Right lobe of liver (tissue), 6 donors: ENCODE measurements at regions not wholly inside any gene's neighbourhood (a gene's known extent, or its start where the extent isn't known, plus 50 kb on each side); places are given as distances from the start of the nearest gene placed in this dataset.

Source experiments
- ATAC-seq, 4 donors: fragments of 200-7000 bp; cut with Tn5 transposase; one replicate each; pipeline ENCODE4 v1.9.1; 2020; ENCODE audit warnings: mild to moderate bottlenecking in 4 of 4, moderate library complexity in 4 of 4
- DNase-seq, 3 donors: peaks; one replicate each; pipeline ENCODE4 v3.0.0-alpha.2; 2020
- H3K27ac ChIP-seq, 3 donors: fragments of 200-600 bp; one replicate each; pipeline ENCODE4 v1.8.0; 2022
- H3K27me3 ChIP-seq, 2 donors: fragments of 200-600 bp; one replicate each; pipeline ENCODE4 v1.8.0; 2022
- H3K36me3 ChIP-seq, 4 donors: fragments of 200-600 bp; sonication (generic) in 1 of 4; one replicate each; pipeline versions ENCODE4 v1.5.1 to v1.8.0; 2017 to 2022; ENCODE audit warnings: control low read depth in 1 of 4
- H3K4me1 ChIP-seq, 4 donors: fragments of 200-600 bp; sonication (generic) in 1 of 4; one replicate each; pipeline versions ENCODE4 v1.5.1 to v1.8.0; 2017 to 2022; ENCODE audit warnings: control low read depth in 1 of 4
- H3K4me3 ChIP-seq, 3 donors: fragments of 200-600 bp; one replicate each; pipeline ENCODE4 v1.8.0; 2022
- H3K9me3 ChIP-seq, 4 donors: fragments of 200-600 bp; sonication (generic) in 1 of 4; one replicate each; pipeline versions ENCODE4 v1.5.1 to v1.8.0; 2017 to 2022; ENCODE audit warnings: control low read depth in 1 of 4
- POLR2A ChIP-seq: fragments of 450-650 bp; IDR thresholded peaks from one replicate; pipeline ENCODE4 v1.6.1; 2017; ENCODE audit warnings: antibody characterized with exemption, mild to moderate bottlenecking
- WGBS: methylation state at CpG from one replicate; pipeline ENCODE4 v1.1.6; 2018; ENCODE audit warnings: low coverage, low lambda C conversion rate; ENCODE audit not compliant: insufficient coverage; ENCODE audit errors: missing lambda C conversion rate; 5-methylcytosine and 5-hydroxymethylcytosine counted together
- intact Hi-C, 2 donors: fragments of 100-400 bp; cut with DNase I; formaldehyde crosslinking; loops; one replicate each; pipeline versions ENCODE4 v1.11.2 to v1.14.1; 2022
- TF ChIP-seq, protein P1 (sequence below), 4 donors: fragments of 200-600 bp in 3 of 4; fragments of 450-650 bp in 1 of 4; IDR thresholded peaks; one replicate each; pipeline versions ENCODE4 v1.5.1 to v1.8.0; 2016 to 2022; ENCODE audit warnings: antibody characterized with exemption in 4 of 4, mild to moderate bottlenecking in 2 of 4
- donor health status: DM: no; HTN: yes; CAD: no.
- donor health status: DM: no; HTN: no; CAD: no.
- donor health status: DM: no; HTN: no; CAD: no.
- donor health status: DM: no; HTN: yes; CAD: no.
- donor health status: DM: no; HTN: yes; CAD: no.

DNA sequence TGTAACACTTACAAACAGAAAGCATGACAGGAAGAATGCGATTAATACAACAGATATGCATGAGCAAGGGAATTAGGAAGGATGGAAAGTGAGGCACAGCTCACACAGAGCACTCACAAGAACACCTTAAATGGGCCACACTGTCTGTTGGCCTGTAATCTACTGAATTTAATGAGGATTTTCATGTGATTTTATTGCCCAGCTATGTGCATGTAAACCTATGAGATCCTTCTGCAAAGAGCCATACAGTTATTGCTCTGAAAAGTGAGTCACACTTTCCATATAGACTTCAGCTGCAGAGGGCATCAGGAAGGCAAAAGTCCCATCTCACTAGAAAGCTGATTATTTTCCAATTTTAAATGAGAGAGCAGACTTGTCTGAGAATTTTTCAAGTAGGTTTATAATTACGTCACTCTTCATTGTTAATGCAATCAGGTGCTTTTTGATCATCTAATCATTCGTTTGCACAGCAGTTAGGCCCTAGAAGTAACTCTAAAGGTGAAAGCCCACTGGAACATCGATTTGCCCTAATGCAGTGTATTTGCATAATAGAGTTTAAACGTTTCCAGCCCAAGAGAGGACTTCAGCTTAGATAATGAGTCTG, 832.7 kb upstream of the INTU start:
- no peak overlapping the region for H3K27ac ChIP-seq
- ATAC-seq: no peak
- H3K4me3 ChIP-seq: no peak overlapping the region
- WGBS: 35% methylated on average over 5 of the region's 5 CpGs
- intact Hi-C loops: no loop called here
- no peaks in the 10 kb centered on the region for H3K27me3 ChIP-seq
- H3K36me3 ChIP-seq: no peaks in the 10 kb centered on the region
- no peaks in the 10 kb centered on the region for H3K4me1 ChIP-seq
- no peak for TF ChIP-seq POLR2A
- TF ChIP-seq, protein P1, sequence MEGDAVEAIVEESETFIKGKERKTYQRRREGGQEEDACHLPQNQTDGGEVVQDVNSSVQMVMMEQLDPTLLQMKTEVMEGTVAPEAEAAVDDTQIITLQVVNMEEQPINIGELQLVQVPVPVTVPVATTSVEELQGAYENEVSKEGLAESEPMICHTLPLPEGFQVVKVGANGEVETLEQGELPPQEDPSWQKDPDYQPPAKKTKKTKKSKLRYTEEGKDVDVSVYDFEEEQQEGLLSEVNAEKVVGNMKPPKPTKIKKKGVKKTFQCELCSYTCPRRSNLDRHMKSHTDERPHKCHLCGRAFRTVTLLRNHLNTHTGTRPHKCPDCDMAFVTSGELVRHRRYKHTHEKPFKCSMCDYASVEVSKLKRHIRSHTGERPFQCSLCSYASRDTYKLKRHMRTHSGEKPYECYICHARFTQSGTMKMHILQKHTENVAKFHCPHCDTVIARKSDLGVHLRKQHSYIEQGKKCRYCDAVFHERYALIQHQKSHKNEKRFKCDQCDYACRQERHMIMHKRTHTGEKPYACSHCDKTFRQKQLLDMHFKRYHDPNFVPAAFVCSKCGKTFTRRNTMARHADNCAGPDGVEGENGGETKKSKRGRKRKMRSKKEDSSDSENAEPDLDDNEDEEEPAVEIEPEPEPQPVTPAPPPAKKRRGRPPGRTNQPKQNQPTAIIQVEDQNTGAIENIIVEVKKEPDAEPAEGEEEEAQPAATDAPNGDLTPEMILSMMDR (IDR thresholded peaks at IDR 0.05): no peak
- no peaks in the 10 kb centered on the region for H3K9me3 ChIP-seq
- no peak for DNase-seq

DNA sequence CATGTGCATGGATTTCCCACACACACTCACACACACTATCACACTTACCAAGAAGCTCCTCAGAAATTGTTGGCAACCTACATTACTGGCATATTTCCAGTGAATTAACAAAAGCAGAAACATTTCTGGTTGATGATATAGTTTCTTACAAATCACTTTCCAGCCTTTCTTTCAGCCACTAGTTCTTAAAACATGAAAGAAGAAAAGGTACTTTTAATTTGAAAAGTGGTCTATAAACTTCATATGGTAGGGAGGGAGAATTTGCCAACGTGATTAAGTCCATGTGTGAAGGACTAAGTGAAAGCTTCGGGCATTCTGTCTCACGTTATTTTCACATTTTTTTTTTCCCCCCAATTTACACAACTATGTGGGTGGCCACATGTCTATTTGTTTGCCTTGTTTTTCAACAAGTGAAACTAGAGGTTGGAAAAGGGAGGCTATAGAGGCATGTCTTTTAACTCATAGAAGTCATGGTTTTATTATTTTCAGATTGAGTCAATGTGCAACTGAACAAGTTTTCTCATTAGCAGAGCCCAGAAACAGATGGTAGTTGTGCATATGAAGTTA, 832.1 kb upstream of the INTU start:
- H3K36me3 ChIP-seq: no peaks in the 10 kb centered on the region
- 32% methylated on average over 3 of the region's 3 CpGs for WGBS
- intact Hi-C loops: no loop called here
- DNase-seq (no peak), ATAC-seq (no peak)
- H3K9me3 ChIP-seq: no peaks in the 10 kb centered on the region
- no peaks in the 10 kb centered on the region for H3K27me3 ChIP-seq
- no peak for TF ChIP-seq POLR2A
- TF ChIP-seq, protein P1 (IDR thresholded peaks at IDR 0.05): no peak
- no peak overlapping the region for H3K27ac ChIP-seq
- no peak overlapping the region for H3K4me3 ChIP-seq
- H3K4me1 ChIP-seq: no peaks in the 10 kb centered on the region

DNA sequence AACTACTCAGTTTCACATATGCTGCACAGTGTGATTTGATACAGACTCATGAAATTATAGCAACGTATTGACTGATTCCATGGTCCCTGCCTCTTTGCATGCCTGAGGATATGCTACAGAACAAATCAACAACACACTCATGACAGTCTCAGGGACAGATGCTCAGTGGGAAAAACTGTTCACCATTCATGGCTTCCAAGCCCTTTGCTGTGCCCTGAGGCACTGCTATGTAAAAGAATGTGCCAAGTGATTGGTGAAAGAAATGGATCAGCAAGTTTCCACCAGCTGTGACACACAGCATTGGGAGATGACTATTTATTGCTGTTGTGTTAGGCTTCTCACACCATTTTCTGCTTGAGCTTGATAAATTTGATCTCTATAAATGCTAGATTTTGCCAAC, 825.6 kb upstream of the INTU start:
- TF ChIP-seq, protein P1 (IDR thresholded peaks at IDR 0.05): no peak
- TF ChIP-seq POLR2A: no peak
- WGBS: 40% methylated on average over 1 of the region's 1 CpG
- no peaks in the 10 kb centered on the region for H3K9me3 ChIP-seq
- DNase-seq (no peak), ATAC-seq (no peak)
- no peak overlapping the region for H3K27ac ChIP-seq
- intact Hi-C loops: no loop called here
- H3K4me3 ChIP-seq: no peak overlapping the region
- H3K4me1 ChIP-seq: no peaks in the 10 kb centered on the region
- H3K36me3 ChIP-seq: no peaks in the 10 kb centered on the region
- H3K27me3 ChIP-seq: no peaks in the 10 kb centered on the region

DNA sequence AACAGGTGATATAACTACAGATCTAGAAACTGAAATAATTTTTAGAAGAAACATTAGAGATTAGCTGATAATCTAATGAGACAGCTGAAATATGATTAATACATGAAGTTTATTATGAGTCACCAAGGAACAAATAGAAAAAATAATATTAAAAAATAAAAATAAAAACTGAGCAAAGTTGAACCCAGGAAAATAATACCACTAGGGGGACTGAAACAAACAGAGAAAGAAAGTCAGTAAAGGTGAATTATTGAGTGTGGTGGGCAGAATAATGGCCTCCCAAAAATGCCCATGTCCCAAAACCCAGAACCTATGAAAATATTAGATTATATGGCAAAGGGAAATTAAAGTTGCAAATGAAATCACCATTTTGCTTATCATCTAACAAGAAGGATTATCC, 820.7 kb upstream of the INTU start:
- Histone ChIP-seq H3K27me3 (no peaks in the 10 kb centered on the region), H3K36me3 (no peaks in the 10 kb centered on the region), H3K9me3 (no peaks in the 10 kb centered on the region), H3K4me3 (no peak overlapping the region), H3K27ac (no peak overlapping the region), H3K4me1 (no peaks in the 10 kb centered on the region)
- ATAC-seq: no peak
- TF ChIP-seq, protein P1 (IDR thresholded peaks at IDR 0.05): no peak
- no peak for TF ChIP-seq POLR2A
- intact Hi-C loops: no loop called here
- no peak for DNase-seq

DNA sequence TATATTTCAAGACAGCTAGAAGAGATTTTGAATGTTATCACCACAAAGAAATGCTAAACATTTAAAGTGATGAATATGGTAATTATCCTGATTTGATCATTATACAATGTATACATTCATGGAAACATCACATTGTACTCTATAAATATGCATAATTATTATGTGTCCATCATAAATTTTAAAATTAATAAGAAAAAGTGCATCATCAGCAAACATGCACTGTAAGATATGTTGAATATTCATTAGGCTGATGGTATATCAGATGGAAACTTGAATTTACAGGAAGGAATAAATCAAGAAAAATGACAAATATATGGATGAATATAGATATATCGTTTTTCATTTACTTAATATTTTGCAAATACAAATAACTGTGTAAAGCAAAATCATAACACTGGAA, 812.1 kb upstream of the INTU start:
- no peaks in the 10 kb centered on the region for H3K36me3 ChIP-seq
- H3K4me1 ChIP-seq: no peaks in the 10 kb centered on the region
- no peaks in the 10 kb centered on the region for H3K27me3 ChIP-seq
- H3K4me3 ChIP-seq: no peak overlapping the region
- DNase-seq (no peak), ATAC-seq (no peak)
- TF ChIP-seq, protein P1 (IDR thresholded peaks at IDR 0.05): no peak
- TF ChIP-seq POLR2A: no peak
- H3K27ac ChIP-seq: no peak overlapping the region
- no peaks in the 10 kb centered on the region for H3K9me3 ChIP-seq
- WGBS: 48% methylated on average over 1 of the region's 1 CpG
- intact Hi-C loops: no loop called here
